T47D (cell line): ENCODE measurements at regions not wholly inside any gene's neighbourhood (a gene's known extent, or its start where the extent isn't known, plus 50 kb on each side); places are given as distances from the start of the nearest gene placed in this dataset.
A peak's percentile ranks its signal among the peaks of the same experiment; 100 is the strongest.

ENCODE experiments used
- DNase-seq, 2 experiments: peaks; one replicate each; pipeline versions ENCODE4 v3.0.0 to v3.0.0-alpha.2; 2011 to 2012; ENCODE audit warnings: low read depth in 1 of 2, low spot score in 1 of 2
- JUND ChIP-seq: IDR thresholded peaks from 2 replicates; pipeline ENCODE4 v1.6.1; 2012; ENCODE audit warnings: low read depth
- in situ Hi-C: cut with HindIII; loops from 2 replicates; pipeline ENCODE4 v1.10.0; 2016; ENCODE audit warnings: low sequenced_read_pairs, low pct_unique_long_range_greater_than_20kb

DNA sequence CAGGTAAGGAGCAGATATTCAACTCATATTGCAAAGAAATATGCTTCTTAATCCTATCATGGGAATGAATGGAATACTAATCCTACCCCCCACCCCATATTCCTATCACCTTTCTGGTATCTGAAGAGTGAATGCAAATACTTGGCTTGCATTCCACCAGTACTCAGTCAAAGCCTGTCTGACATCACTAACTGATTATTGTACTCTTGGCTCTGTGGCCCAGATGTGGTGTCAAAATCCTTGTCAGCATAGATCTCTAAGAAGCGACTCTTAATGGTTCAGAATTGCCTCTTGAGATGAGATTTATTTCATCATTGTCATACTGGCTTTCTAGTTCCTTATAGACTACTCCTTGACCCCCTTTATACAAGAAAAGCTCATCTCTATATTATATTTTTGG is 604.6 kb downstream of the ADGRL2 start:
- DNase-seq: no peak

DNA sequence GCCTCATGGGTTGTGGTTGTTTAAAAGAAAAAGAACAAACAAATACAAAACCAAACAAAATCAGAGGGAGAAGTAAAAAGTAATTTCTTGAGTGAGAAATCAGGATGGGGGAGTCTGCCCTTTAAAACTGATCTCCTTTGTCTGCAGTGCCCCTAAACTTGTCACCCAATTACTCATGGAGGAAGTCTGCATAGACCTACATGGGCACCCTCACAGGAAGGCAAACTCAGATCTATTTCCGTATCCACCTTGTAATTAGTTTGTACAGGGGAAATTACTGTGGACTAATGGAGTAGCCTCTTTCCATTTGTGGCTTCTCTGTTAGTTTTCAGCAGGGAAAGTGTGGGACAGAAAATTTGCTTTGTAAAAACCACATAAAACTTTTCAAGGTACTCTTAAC is 600.4 kb downstream of the ADGRL2 start:
- no peak for DNase-seq
- in situ Hi-C loops: no loop called here
- TF ChIP-seq JUND: no peak

More for the DNA sequence above, 604.6 kb downstream of the ADGRL2 start:
- TF ChIP-seq JUND: no peak
- in situ Hi-C loops: no loop called here

DNA sequence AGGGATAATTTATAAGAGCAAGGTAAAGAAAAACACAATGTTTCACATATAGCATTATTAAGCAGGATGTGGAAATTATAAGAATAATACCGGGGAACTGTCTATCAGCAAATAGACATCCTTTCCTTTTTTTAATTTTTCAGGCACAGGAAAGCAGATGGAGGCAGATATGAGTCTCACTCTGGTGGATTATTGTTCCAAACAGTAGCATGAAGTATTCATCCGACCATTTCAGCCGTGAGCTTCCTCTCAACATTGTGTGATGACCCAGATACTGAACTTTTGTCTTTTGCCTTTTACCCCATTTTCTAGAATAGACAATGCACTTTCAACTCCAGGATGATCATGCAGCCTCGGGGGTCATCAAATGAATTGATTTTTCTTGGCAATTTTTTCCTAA is 599.8 kb downstream of the ADGRL2 start:
- no peak for DNase-seq
- no peak for TF ChIP-seq JUND
- in situ Hi-C loops: no loop called here

DNA sequence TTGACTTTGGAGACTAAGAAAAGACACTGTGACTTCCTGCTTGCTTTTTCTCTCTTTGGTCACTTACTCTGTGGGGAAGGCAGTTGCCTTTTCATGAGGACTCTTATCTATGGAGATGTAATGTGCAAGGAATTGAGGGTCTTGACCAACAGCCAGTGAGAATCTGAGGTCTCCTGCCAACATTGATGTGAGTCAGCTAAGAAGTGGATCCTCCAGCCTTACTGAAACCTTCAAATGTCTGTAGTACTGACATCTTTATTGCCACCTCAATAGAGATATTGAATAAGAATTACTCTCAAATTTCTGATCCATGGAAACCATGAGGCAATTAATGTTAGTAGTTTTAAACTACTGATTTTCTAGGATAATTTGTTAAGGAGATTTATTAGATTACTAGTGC is 598.4 kb downstream of the ADGRL2 start:
- no peak for DNase-seq
- TF ChIP-seq JUND: no peak
- in situ Hi-C loops: no loop called here

DNA sequence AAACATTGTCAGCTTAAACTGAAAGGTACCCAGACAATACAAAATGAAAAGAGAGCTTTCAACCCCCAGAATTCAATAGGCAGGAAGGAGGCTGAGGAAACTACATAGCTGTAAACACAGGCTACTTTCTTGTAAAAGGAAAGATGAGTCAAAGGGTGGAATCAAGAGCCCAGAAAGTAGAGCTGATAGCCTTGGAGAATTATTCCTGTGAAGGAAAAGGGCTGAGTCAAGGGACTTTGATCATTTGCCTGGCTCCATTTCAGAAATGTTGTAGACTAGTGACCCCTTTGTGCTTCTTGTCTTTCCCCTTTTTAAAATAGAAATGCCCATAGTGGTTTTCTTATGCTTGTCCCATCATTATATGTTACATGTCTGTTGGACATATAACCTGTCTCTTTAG is 597.6 kb downstream of the ADGRL2 start:
- no peak for TF ChIP-seq JUND
- no peak for DNase-seq
- in situ Hi-C loops: no loop called here

DNA sequence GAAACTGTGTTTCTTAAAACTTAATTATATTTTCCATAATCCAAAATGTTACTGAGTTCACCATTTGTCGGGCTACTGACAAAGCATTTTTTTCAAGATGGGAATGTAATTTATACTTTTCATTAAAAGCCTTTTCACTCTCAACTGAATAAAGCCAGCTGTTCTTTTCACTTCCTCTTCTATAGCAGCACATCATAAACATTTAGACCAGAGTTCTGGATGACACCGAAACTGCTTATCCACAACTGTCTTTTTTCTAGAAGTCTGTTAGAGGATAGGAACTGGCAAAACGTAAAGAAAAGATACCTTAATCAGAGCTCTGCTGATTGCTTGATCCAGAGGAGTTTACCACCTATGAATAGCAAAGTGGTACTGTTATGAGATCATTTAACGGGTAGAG is 594.7 kb downstream of the ADGRL2 start:
- TF ChIP-seq JUND: no peak
- in situ Hi-C loops: no loop called here
- DNase-seq: no peak

DNA sequence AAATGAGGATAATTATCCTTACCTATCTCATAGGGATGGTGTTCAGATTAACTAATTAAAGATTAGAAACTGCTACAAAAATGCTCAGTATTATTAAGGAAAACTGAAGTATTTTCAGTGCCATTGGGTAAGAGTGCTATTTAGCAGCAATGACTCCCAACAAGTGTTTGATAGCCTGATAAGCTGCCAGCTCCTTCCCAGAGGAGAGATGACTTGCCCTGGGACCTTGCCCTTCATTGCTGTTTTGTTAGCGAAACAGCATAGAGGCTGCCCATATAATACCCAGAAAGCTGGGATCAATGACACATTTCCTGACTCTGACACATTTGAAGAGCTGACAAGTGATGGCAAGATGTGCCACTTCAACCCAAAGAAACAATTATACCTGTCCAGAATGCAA is 592.2 kb downstream of the ADGRL2 start:
- TF ChIP-seq JUND: no peak
- no peak for DNase-seq
- in situ Hi-C loops: no loop called here

DNA sequence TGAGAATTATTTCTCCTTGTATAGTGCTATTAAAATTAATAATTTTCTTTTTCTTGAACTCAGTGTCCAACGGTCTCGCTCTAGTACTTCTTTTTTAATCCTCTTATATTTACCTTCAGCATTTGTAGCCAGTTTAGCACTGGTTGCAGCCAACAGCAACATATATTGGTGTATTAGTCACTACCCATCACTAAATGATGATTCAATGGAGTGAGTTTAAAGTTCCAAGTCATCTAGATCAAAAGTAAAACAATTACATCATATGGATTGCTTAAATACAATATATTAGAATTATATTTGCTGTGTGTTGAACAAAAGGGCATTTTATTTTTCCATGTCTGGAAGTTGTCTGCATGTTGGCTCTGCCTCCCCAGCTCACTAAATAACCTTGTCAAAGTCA is 591.8 kb downstream of the ADGRL2 start:
- in situ Hi-C loops: no loop called here
- TF ChIP-seq JUND: no peak
- DNase-seq: no peak

DNA sequence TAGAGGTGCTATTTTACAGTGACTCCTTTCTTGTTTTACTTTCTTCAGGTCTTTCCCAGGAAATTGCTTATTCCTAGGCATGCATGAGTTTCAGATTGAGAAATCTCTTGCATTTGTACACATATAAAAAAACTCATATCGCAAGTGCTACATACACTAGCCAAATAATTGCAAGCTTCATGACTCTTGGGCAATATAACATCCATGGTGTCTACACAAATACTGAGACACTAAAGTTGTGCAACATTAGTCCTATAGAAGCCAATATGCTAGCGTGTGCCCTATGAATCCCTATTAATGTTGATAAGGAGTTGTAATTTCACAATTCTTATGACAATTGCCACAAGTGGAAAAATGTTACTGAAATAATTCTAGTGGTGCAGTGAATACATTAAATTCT is 591.0 kb downstream of the ADGRL2 start:
- in situ Hi-C loops: no loop called here
- no peak for TF ChIP-seq JUND
- DNase-seq: no peak

DNA sequence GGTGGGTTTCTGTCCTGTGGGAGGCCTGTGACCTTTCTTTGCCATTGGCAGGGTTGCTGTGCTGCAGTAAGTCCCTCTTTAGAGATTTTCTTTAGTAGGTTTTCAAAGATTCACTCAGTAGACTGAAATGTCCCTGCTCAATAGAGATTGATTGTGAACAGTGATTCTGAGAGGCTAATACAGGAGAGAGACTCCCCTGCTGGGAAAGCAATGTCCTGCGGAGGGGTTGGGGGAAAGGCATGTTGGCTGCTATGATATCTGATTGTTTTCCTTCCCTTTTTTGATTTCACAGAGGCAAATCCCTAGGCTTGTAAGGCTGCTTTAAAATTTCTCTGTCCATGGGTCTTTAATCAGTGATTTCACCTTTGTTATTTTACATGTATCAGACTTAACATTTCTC is 589.9 kb downstream of the ADGRL2 start:
- TF ChIP-seq JUND: no peak
- in situ Hi-C loops: no loop called here
- no peak for DNase-seq

DNA sequence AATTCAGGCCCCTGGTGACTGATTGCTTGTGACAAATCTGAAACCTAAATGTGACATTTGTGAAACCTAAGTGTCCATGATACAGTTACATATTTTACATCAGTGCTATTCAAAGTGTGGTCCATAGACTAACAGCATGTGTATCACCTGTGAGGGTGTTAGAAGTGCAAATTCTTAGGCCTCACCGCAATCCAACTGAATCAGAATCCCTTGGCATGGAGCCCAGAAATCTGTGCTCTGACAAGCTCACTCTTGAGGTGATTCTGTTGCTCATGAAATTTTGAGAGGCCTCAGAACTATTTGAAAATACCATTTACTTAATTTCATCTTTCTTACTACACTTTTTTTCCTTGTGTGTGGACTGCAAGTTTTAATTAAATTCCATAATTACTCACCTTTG is 587.9 kb downstream of the ADGRL2 start:
- TF ChIP-seq JUND: no peak
- peak in 1 of 2 experiments; percentile 2 for DNase-seq
- in situ Hi-C loops: no loop called here

DNA sequence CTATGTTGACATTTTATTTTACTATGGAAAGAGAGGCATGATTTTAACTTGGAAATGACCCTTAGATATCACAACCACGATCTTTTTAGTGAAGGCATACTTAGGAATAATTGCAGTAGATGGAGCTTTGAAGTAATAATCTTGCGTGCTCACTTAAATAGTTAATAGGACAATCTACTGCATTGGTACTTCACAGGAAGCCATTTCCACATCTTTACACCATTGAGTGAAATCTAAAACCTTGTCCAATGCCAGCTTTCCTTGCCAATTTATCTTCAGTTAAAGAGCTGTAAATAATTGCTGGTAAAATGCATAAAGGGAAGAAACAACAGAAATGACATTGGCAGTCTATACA is 586.3 kb downstream of the ADGRL2 start:
- DNase-seq: no peak
- no peak for TF ChIP-seq JUND
- in situ Hi-C loops: no loop called here

DNA sequence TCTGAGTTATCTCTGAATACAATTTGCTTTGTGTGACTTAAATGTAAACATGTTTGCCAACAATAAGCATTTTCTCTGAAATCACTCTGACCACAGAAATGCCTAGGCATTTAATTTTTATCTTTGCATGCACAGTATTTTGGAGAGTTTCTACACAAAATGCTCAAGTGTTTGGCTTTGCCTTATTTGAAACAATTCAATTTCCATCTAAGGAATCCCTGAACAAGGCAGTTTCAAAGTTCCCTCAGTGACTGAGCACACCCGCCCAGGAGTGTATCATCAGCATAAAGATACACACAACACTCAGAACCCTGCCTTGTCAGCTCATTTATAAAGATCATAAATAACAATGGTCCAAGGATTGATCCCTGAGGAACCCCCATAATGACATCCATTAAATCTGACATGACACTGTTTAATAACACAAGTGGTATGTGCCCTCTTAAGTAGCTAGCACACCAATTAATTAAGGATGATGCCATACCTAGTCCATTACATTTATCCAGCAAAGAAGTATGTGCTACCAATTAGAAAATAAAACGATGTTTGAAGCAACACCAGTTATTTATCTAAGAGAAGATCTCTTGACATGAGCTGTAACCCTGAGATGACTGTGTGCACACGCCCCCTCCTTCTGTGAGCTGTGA is 585.8 kb downstream of the ADGRL2 start:
- no peak for DNase-seq
- TF ChIP-seq JUND: no peak
- in situ Hi-C loops: no loop called here

DNA sequence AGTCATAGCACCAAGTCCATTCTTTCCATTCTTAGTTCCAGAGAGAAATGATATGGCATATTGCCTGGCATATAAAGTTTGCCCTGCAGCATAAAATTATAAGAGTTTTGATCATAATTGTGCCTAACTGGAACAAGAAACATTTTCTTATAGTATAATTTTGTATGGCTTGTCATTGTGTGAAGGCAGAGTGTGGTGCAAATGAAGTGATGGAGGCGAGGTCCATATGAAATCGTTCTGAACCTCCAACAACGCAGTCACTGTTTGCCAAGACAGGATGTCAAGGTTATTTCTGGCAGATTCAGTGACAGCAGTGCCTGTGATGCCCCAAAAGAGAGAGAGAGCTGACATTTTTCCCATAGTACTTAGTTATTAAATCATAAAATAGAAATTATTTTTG is 584.0 kb downstream of the ADGRL2 start:
- no peak for DNase-seq
- no peak for TF ChIP-seq JUND
- in situ Hi-C loops: no loop called here
